GM12892 (cell line): ENCODE measurements at regions not wholly inside any gene's neighbourhood (a gene's known extent, or its start where the extent isn't known, plus 50 kb on each side); places are given as distances from the start of the nearest gene placed in this dataset.

Experiments
- POLR2A ChIP-seq: IDR thresholded peaks from 2 replicates; pipeline ENCODE4 v1.6.1; 2011; ENCODE audit warnings: low read depth, low read length, control low read depth
- POLR2AphosphoS5 ChIP-seq: IDR thresholded peaks from 2 replicates; pipeline ENCODE4 v1.6.1; 2011; ENCODE audit warnings: low read depth, low read length, control low read depth
- TAF1 ChIP-seq: IDR thresholded peaks from 2 replicates; pipeline ENCODE4 v1.6.1; 2011; ENCODE audit warnings: low read depth, mild to moderate bottlenecking, control low read depth, low read length, borderline replicate concordance

DNA sequence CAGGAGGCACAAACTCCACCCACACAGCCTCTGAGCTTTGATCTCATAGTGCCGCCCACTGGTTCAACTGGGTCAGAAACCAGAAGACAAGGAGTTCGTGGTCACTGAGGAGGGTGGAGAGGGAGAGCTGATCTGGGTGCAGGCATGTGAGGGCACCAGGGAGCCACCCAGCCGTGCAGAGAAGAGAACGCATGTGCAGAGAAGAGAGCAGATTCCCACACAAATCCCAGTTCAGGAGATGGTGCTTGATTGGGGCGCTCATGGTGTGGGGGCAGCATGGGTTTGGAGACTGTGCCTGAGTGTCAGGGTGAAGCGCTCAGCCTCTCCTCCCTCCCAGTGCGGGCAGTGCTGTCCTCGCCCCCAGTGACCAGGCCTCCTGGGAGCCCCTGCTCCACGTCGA, 375.2 kb upstream of the MYT1L start:
- no peak for TF ChIP-seq POLR2AphosphoS5
- TF ChIP-seq POLR2A = no peak
- no peak for TF ChIP-seq TAF1
